H1 (cell line): ENCODE measurements at regions not wholly inside any gene's neighbourhood (a gene's known extent, or its start where the extent isn't known, plus 50 kb on each side); places are given as distances from the start of the nearest gene placed in this dataset.

Experiments
- CTCF ChIA-PET: fragments of 300-600 bp; sonication (Branson Sonifier 250); formaldehyde crosslinking; loops from one replicate; lab custom pipeline; 2021; ENCODE audit not compliant: partially characterized antibody; lab: Charles Lee
- POLR2A ChIA-PET: fragments of 300-600 bp; sonication (Branson Sonifier 250); formaldehyde crosslinking; loops from one replicate; lab custom pipeline; 2021; ENCODE audit warnings: inconsistent platforms; ENCODE audit not compliant: partially characterized antibody; lab: Charles Lee
- DNase-seq, 2 experiments: peaks; one replicate each; pipeline versions ENCODE4 v3.0.0 to v3.0.0-alpha.2; 2010 to 2022; ENCODE audit warnings: low spot score in 2 of 2, low read depth in 1 of 2, mixed read lengths in 1 of 2
- FAIRE-seq: peaks from 2 replicates; lab custom pipeline; 2011; peaks lifted over from hg19 to GRCh38; lab: Jason Lieb, UNC
- H2AFZ ChIP-seq: 2 replicates; pipeline ENCODE4 v1.8.1; 2012; ENCODE audit warnings: low read length, inconsistent platforms
- H2AK5ac ChIP-seq: 2 replicates; pipeline ENCODE4 v1.6.1; 2013; ENCODE audit warnings: low read depth, low read length
- H2BK120ac ChIP-seq: replicated peaks from 2 replicates; pipeline ENCODE3; 2013; ENCODE audit warnings: low read depth, low read length, inconsistent platforms
- H2BK12ac ChIP-seq: 2 replicates; pipeline ENCODE4 v1.6.1; 2013; ENCODE audit warnings: low read depth, low read length
- H2BK15ac ChIP-seq: 2 replicates; pipeline ENCODE4 v1.6.1; 2013; ENCODE audit warnings: low read length
- H2BK20ac ChIP-seq: 2 replicates; pipeline ENCODE4 v1.6.1; 2013; ENCODE audit warnings: low read length
- H2BK5ac ChIP-seq: 2 replicates; pipeline ENCODE4 v1.6.1; 2013; ENCODE audit warnings: low read depth, low read length
- H3K14ac ChIP-seq: 2 replicates; pipeline ENCODE4 v1.6.1; 2013; ENCODE audit warnings: inconsistent platforms; ENCODE audit not compliant: insufficient read length
- H3K18ac ChIP-seq: 2 replicates; pipeline ENCODE4 v1.6.1; 2013; ENCODE audit warnings: low read length; ENCODE audit errors: extremely low read depth
- H3K23ac ChIP-seq: 2 replicates; pipeline ENCODE4 v1.6.1; 2013; ENCODE audit warnings: inconsistent platforms; ENCODE audit not compliant: insufficient read length
- H3K23me2 ChIP-seq: 2 replicates; pipeline ENCODE4 v1.6.1; 2013; ENCODE audit warnings: low read depth, low read length
- H3K27ac ChIP-seq: 2 replicates; pipeline ENCODE4 v1.6.1; 2011; ENCODE audit warnings: low read depth, low read length, inconsistent platforms
- H3K27me3 ChIP-seq, 4 experiments: replicated peaks in 1 of 4; 1 replicate in 1 of 4; 2 replicates in 3 of 4; pipeline versions ENCODE4 v1.6.1 to v1.8.1; 2011 to 2013; ENCODE audit warnings: low read length in 3 of 4, mild to moderate bottlenecking in 3 of 4, inconsistent platforms in 2 of 4, mixed read lengths in 2 of 4, moderate library complexity in 1 of 4; ENCODE audit not compliant: control insufficient read depth in 3 of 4, insufficient read depth in 3 of 4; ENCODE audit errors: extremely low read depth in 1 of 4
- H3K36me3 ChIP-seq, 4 experiments: 2 replicates each; pipeline versions ENCODE4 v1.6.1 to v1.8.1; 2011 to 2013; ENCODE audit warnings: mild to moderate bottlenecking in 4 of 4, low read length in 3 of 4, moderate library complexity in 2 of 4, control low read depth in 1 of 4, inconsistent platforms in 1 of 4; ENCODE audit not compliant: insufficient read depth in 4 of 4, control insufficient read depth in 2 of 4
- H3K4ac ChIP-seq: replicated peaks from 2 replicates; pipeline ENCODE3; 2013; ENCODE audit warnings: low read length, low read depth, mixed read lengths, inconsistent platforms; ENCODE audit not compliant: insufficient read length
- H3K4me1 ChIP-seq, 4 experiments: replicated peaks in 1 of 4; 1 replicate in 1 of 4; 2 replicates in 3 of 4; pipeline versions ENCODE4 v1.6.1 to v1.8.1; 2011 to 2013; ENCODE audit warnings: low read length in 3 of 4, inconsistent platforms in 2 of 4, mixed read lengths in 1 of 4; ENCODE audit not compliant: insufficient read depth in 4 of 4, control insufficient read depth in 3 of 4
- H3K4me2 ChIP-seq, 2 experiments: 2 replicates each; pipeline versions ENCODE4 v1.6.1 to v1.8.1; 2011 to 2013; ENCODE audit warnings: low read depth in 2 of 2, low read length in 2 of 2, control low read depth in 1 of 2, inconsistent platforms in 1 of 2, mild to moderate bottlenecking in 1 of 2; ENCODE audit not compliant: insufficient read depth in 1 of 2
- H3K4me3 ChIP-seq, 4 experiments: fragments of 200-600, 300-600 bp in 1 of 4; sonication (generic), shearing (Covaris generic), sonication (Bioruptor Twin) in 1 of 4; 2 replicates each; pipeline versions ENCODE4 v1.5.1 to v1.8.1; 2011 to 2016; ENCODE audit warnings: low read length in 4 of 4, low read depth in 3 of 4, control low read depth in 2 of 4, inconsistent platforms in 2 of 4, mild to moderate bottlenecking in 2 of 4, mixed read lengths in 1 of 4, moderate library complexity in 1 of 4; ENCODE audit not compliant: insufficient read depth in 2 of 4; ENCODE audit errors: extremely low read depth in 1 of 4
- H3K56ac ChIP-seq: replicated peaks from 2 replicates; pipeline ENCODE3; 2013; ENCODE audit warnings: low read depth, mild to moderate bottlenecking, mixed read lengths, low read length, inconsistent platforms; ENCODE audit not compliant: insufficient read length
- H3K79me1 ChIP-seq: 2 replicates; pipeline ENCODE4 v1.6.1; 2013; ENCODE audit warnings: low read depth, low read length, control low read depth
- H3K79me2 ChIP-seq, 2 experiments: 2 replicates each; pipeline versions ENCODE4 v1.6.1 to v1.8.1; 2012 to 2013; ENCODE audit warnings: low read length in 2 of 2, mild to moderate bottlenecking in 2 of 2, inconsistent platforms in 1 of 2; ENCODE audit not compliant: insufficient read depth in 2 of 2, control insufficient read depth in 1 of 2
- H3K9ac ChIP-seq, 4 experiments: replicated peaks in 1 of 4; 1 replicate in 1 of 4; 2 replicates in 3 of 4; pipeline versions ENCODE4 v1.6.1 to v1.8.1; 2011 to 2013; ENCODE audit warnings: low read depth in 3 of 4, low read length in 3 of 4, control low read depth in 2 of 4, mild to moderate bottlenecking in 2 of 4, moderate library complexity in 2 of 4, inconsistent platforms in 1 of 4; ENCODE audit errors: extremely low read depth in 1 of 4
- H3K9me3 ChIP-seq, 2 experiments: 2 replicates each; pipeline versions ENCODE4 v1.6.1 to v1.8.1; 2012 to 2013; ENCODE audit warnings: mild to moderate bottlenecking in 2 of 2, moderate library complexity in 2 of 2, control low read depth in 1 of 2, inconsistent platforms in 1 of 2, low read depth in 1 of 2, low read length in 1 of 2, mixed read lengths in 1 of 2; ENCODE audit not compliant: insufficient read depth in 2 of 2
- H4K20me1 ChIP-seq, 2 experiments: replicated peaks in 1 of 2; 2 replicates each; pipeline versions ENCODE3 to v1.8.1; 2011 to 2013; ENCODE audit warnings: inconsistent platforms in 2 of 2, low read length in 2 of 2, mild to moderate bottlenecking in 1 of 2; ENCODE audit not compliant: insufficient read depth in 2 of 2, control insufficient read depth in 1 of 2
- H4K5ac ChIP-seq: 2 replicates; pipeline ENCODE4 v1.6.1; 2013; ENCODE audit warnings: low read length, low read depth, mixed read lengths, inconsistent platforms; ENCODE audit not compliant: insufficient read length
- H4K8ac ChIP-seq: 2 replicates; pipeline ENCODE4 v1.8.0; 2013; ENCODE audit warnings: mild to moderate bottlenecking, moderate library complexity, low read length, inconsistent platforms; ENCODE audit not compliant: insufficient read depth; ENCODE audit errors: extremely low read depth
- H4K91ac ChIP-seq: replicated peaks from 2 replicates; pipeline ENCODE3; 2013; ENCODE audit warnings: low read length, mixed read lengths, inconsistent platforms; ENCODE audit not compliant: insufficient read length
- BACH1 ChIP-seq: IDR thresholded peaks from 2 replicates; pipeline ENCODE4 v1.6.1; 2012; ENCODE audit warnings: low read length, improper control_type of control experiment
- CEBPB ChIP-seq: IDR thresholded peaks from 2 replicates; pipeline ENCODE4 v1.6.1; 2012; ENCODE audit warnings: low read depth, low read length
- FOSL1 ChIP-seq: IDR thresholded peaks from 2 replicates; pipeline ENCODE4 v1.6.1; 2011; ENCODE audit warnings: mild to moderate bottlenecking, low read depth, low read length, moderate library complexity; ENCODE audit not compliant: insufficient read depth
- GABPA ChIP-seq: IDR thresholded peaks from 2 replicates; pipeline ENCODE4 v1.6.1; 2011; ENCODE audit warnings: mild to moderate bottlenecking, low read length, moderate library complexity, borderline replicate concordance; ENCODE audit not compliant: insufficient read depth
- GTF2F1 ChIP-seq: IDR thresholded peaks from 2 replicates; pipeline ENCODE4 v1.6.1; 2012; ENCODE audit warnings: low read depth, low read length, improper control_type of control experiment, borderline replicate concordance
- HDAC2 ChIP-seq, 2 experiments: fragments of 300-600 bp in 1 of 2; sonication (generic) in 1 of 2; IDR thresholded peaks; 2 replicates each; pipeline ENCODE4 v1.6.1; 2011 to 2012; ENCODE audit warnings: low read depth in 2 of 2, low read length in 2 of 2, mild to moderate bottlenecking in 2 of 2, moderate library complexity in 2 of 2, borderline replicate concordance in 1 of 2, inconsistent platforms in 1 of 2
- RBBP5 ChIP-seq: IDR thresholded peaks from 2 replicates; pipeline ENCODE4 v1.7.1; 2012; ENCODE audit warnings: low read depth, mild to moderate bottlenecking, inconsistent platforms, low read length, moderate library complexity, borderline replicate concordance
- SIX5 ChIP-seq: IDR thresholded peaks from 2 replicates; pipeline ENCODE4 v1.6.1; 2011; ENCODE audit warnings: mild to moderate bottlenecking, low read depth, low read length
- SP1 ChIP-seq: IDR thresholded peaks from 2 replicates; pipeline ENCODE4 v1.6.1; 2011; ENCODE audit warnings: low read depth, low read length
- SP2 ChIP-seq: IDR thresholded peaks from 2 replicates; pipeline ENCODE4 v1.6.1; 2012; ENCODE audit warnings: mild to moderate bottlenecking, low read length, inconsistent platforms
- TAF7 ChIP-seq: optimal IDR thresholded peaks from 2 replicates; pipeline ENCODE3; 2011; ENCODE audit warnings: low read depth, mild to moderate bottlenecking, inconsistent platforms, low read length, moderate library complexity, borderline replicate concordance
- TEAD4 ChIP-seq: IDR thresholded peaks from 2 replicates; pipeline ENCODE4 v1.6.1; 2012; ENCODE audit warnings: low read depth, low read length, inconsistent platforms, mixed read lengths
- WGBS, 2 experiments: shearing (Covaris generic) in 1 of 2; methylation state at CpG; one replicate each; pipeline versions ENCODE4 v1.1.6 to v1.1.7; 2013 to 2015; ENCODE audit warnings: low lambda C conversion rate in 2 of 2, mixed read lengths in 2 of 2, inconsistent platforms in 1 of 2, low coverage in 1 of 2, missing lambda C conversion rate in 1 of 2; ENCODE audit not compliant: insufficient replicate concordance in 2 of 2, insufficient coverage in 1 of 2, insufficient read length in 1 of 2; ENCODE audit errors: extremely low coverage in 1 of 2, missing lambda C conversion rate in 1 of 2; 5-methylcytosine and 5-hydroxymethylcytosine counted together
- TF ChIP-seq, protein P1 (sequence below), 3 experiments: IDR thresholded peaks; 1 replicate in 2 of 3; 2 replicates in 1 of 3; pipeline versions ENCODE4 v1.5.1 to v1.6.1; 2011; ENCODE audit warnings: low read length in 3 of 3, mild to moderate bottlenecking in 3 of 3, inconsistent platforms in 2 of 3, low read depth in 1 of 3, moderate library complexity in 1 of 3; ENCODE audit not compliant: insufficient read depth in 1 of 3; ENCODE audit errors: control extremely low read depth in 1 of 3

GRCh38 chr4:130125467-130125866, 1029.5 kb downstream of the C4orf33 start:
- Histone ChIP-seq H3K23me2 (no peaks in the 10 kb centered on the region), H2BK5ac (no peak overlapping the region), H4K91ac (no peak overlapping the region), H4K20me1 (no peaks in the 10 kb centered on the region), H2BK120ac (no peak overlapping the region), H3K79me1 (no peaks in the 10 kb centered on the region), H2BK12ac (no peak overlapping the region), H3K14ac (no peak overlapping the region), H3K9me3 (peaks cover 0 to 2% of the 10 kb centered on the region in 2 experiments; a peak in 1 of 4 replicates), H3K36me3 (0 out of 8 replicates have a peak, but pooled peaks cover 0 to 3% (median 0%) of the 10 kb centered on the region in 4 experiments), H3K4me3 (no peak overlapping the region), H3K23ac (no peak overlapping the region), H2AK5ac (no peak overlapping the region), H2BK20ac (no peak overlapping the region), H3K56ac (no peak overlapping the region), H3K4ac (no peak overlapping the region), H3K4me1 (peaks cover 0 to 3% (median 0%) of the 10 kb centered on the region in 4 experiments; a peak in 1 of 7 replicates), H3K79me2 (no peaks in the 10 kb centered on the region), H2BK15ac (no peak overlapping the region), H4K8ac (no peak overlapping the region), H2AFZ (no peak overlapping the region), H3K9ac (no peak overlapping the region), H3K27ac (no peak overlapping the region), H3K27me3 (no peaks in the 10 kb centered on the region), H3K18ac (no peak overlapping the region), H3K4me2 (no peak overlapping the region), H4K5ac (no peak overlapping the region)
- FAIRE-seq (no peak), DNase-seq (no peak)
- POLR2A ChIA-PET = no interaction called here
- CTCF ChIA-PET = no interaction called here
- WGBS, 2 experiments = 86% methylated on average over 5 of the region's 5 CpGs; no CpG with 5 or more reads in 1 of the 2 experiments
- TF ChIP-seq SP2 (no peak), BACH1 (no peak), TAF7 (no peak), HDAC2 (IDR thresholded peaks at IDR 0.05; ENCODE audit: borderline replicate concordance in 1 of 2, low read depth in 2 of 2, low read length in 2 of 2) (no peak), GABPA (no peak), CEBPB (no peak), GTF2F1 (no peak), FOSL1 (no peak), SP1 (no peak), RBBP5 (no peak), TEAD4 (no peak), SIX5 (no peak)
- TF ChIP-seq, protein P1, sequence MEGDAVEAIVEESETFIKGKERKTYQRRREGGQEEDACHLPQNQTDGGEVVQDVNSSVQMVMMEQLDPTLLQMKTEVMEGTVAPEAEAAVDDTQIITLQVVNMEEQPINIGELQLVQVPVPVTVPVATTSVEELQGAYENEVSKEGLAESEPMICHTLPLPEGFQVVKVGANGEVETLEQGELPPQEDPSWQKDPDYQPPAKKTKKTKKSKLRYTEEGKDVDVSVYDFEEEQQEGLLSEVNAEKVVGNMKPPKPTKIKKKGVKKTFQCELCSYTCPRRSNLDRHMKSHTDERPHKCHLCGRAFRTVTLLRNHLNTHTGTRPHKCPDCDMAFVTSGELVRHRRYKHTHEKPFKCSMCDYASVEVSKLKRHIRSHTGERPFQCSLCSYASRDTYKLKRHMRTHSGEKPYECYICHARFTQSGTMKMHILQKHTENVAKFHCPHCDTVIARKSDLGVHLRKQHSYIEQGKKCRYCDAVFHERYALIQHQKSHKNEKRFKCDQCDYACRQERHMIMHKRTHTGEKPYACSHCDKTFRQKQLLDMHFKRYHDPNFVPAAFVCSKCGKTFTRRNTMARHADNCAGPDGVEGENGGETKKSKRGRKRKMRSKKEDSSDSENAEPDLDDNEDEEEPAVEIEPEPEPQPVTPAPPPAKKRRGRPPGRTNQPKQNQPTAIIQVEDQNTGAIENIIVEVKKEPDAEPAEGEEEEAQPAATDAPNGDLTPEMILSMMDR (IDR thresholded peaks at IDR 0.05; ENCODE audit: control extremely low read depth in 1 of 3, insufficient read depth in 1 of 3, low read depth in 1 of 3, low read length in 3 of 3) = no peak
